ENCODE measurements at regions not wholly inside any gene's neighbourhood (a gene's known extent, or its start where the extent isn't known, plus 50 kb on each side); places are given as distances from the start of the nearest gene placed in this dataset.

DNA sequence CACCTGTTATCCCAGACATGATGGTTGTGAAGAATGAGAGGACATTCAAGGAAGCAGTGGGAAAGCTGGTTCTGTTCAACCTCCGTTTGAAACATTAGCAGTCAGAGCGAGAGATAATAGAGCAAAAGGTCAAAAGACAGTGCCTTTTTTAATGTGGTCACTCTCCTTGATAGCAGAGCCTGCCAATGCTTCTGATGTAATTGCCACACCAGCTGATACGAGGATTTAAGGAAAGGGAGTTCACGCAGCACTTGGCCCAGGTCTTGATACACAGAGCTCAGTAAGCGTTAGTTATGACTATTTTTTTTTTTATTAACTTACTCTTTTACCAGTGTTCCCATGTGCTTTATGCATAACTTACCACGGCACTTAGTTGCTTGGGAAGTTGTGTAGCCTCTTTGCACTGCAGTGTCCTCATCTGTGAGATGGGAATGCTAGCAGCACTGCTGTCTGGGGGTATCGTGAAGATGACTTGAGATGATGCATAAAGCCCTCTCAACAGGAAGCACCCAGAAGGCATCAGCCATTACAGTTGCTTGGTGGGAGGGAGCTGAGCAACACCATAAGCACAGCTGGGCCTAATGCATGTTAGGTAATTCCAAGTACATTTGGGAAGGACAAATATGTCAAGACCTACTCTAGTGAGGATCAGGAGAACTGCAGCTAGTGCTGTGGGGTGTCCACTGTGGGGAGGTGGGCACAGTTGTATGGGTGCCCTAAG, 123.3 kb upstream of the RASGRP1 start:
- in situ Hi-C loops (cut with MboI; ENCODE audit: low sequenced_read_pairs in 4 of 4) (loop anchor here in 3 of 4 donors (10.0 to 25.0 kb wide), 3 partner anchors 123 to 701 kb away; partner anchors contain the start of gene RASGRP1 (in 1 of the 3)), intact Hi-C loops (cut with DNase I; ENCODE audit: low total_unique reads) (loop anchor here (10.0 kb wide), 1 partner anchor 123 kb away; the partner anchor contains the start of gene RASGRP1)
- Histone ChIP-seq H3K4me1 (no peaks in the 10 kb centered on the region), H3K4me3 (no peak overlapping the region), H3K27me3 (no peaks in the 10 kb centered on the region), H3K27ac (no peak overlapping the region), H3K36me3 (no peaks in the 10 kb centered on the region), H3K9me3 (no peaks in the 10 kb centered on the region)
- DNase-seq (no peak), ATAC-seq (no peak)
- TF ChIP-seq POLR2A (IDR thresholded peaks at IDR 0.05) (no peak), CTCF (IDR thresholded peaks at IDR 0.05 in 4 of 5, conservative IDR thresholded peaks at IDR 0.05 in 1 of 5) (no peak)

DNA sequence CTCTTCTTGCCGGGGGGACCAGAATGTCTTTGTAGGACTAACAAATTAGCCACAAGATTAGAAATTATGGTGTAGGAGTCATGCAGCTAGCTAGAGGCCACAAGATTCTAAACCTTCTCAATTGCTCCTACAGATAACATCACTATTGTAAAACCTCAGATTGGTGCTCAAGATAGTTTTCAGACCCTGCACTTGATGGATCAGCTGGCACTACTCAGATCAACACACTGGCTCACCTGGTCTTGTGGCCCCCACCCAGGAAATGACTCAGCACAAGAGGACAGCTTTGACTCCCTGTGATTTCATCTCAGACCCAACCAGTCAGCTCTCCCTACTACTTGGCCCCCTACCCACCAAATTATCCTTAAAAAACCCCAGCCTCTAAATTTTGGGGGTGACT, 124.1 kb upstream of the RASGRP1 start:
- no peak overlapping the region for H3K27ac ChIP-seq
- ATAC-seq, result no peak
- H3K4me1 ChIP-seq, result no peaks in the 10 kb centered on the region
- H3K9me3 ChIP-seq, result no peaks in the 10 kb centered on the region
- intact Hi-C loops (cut with DNase I; ENCODE audit: low total_unique reads), result loop anchor here (10.0 kb wide), 1 partner anchor 124 kb away; the partner anchor contains the start of gene RASGRP1
- no peaks in the 10 kb centered on the region for H3K27me3 ChIP-seq
- TF ChIP-seq CTCF (IDR thresholded peaks at IDR 0.05 in 4 of 5, conservative IDR thresholded peaks at IDR 0.05 in 1 of 5) (no peak), POLR2A (IDR thresholded peaks at IDR 0.05) (no peak)
- H3K36me3 ChIP-seq, result no peaks in the 10 kb centered on the region
- in situ Hi-C loops (cut with MboI; ENCODE audit: low sequenced_read_pairs in 4 of 4), result loop anchor here in 3 of 4 donors (10.0 to 25.0 kb wide), 3 partner anchors 124 to 701 kb away; partner anchors contain the start of gene RASGRP1 (in 1 of the 3)
- no peak for DNase-seq
- H3K4me3 ChIP-seq, result no peak overlapping the region

GRCh38 chr15:38689522-38689921, 124.9 kb upstream of the RASGRP1 start:
- ATAC-seq (no peak), DNase-seq (no peak)
- Histone ChIP-seq H3K36me3 (no peaks in the 10 kb centered on the region), H3K9me3 (no peaks in the 10 kb centered on the region), H3K27ac (no peak overlapping the region), H3K27me3 (no peaks in the 10 kb centered on the region), H3K4me3 (no peak overlapping the region), H3K4me1 (no peaks in the 10 kb centered on the region)
- TF ChIP-seq CTCF (IDR thresholded peaks at IDR 0.05 in 4 of 5, conservative IDR thresholded peaks at IDR 0.05 in 1 of 5) (no peak), POLR2A (IDR thresholded peaks at IDR 0.05) (no peak)
- in situ Hi-C loops (cut with MboI; ENCODE audit: low sequenced_read_pairs in 4 of 4), result loop anchor here in 3 of 4 donors (10.0 to 25.0 kb wide), 3 partner anchors 125 to 702 kb away; partner anchors contain the start of gene RASGRP1 (in 1 of the 3)
- intact Hi-C loops (cut with DNase I; ENCODE audit: low total_unique reads), result loop anchor here (10.0 kb wide), 1 partner anchor 125 kb away; the partner anchor contains the start of gene RASGRP1

GRCh38 chr15:38690216-38690615, 125.6 kb upstream of the RASGRP1 start:
- no peaks in the 10 kb centered on the region for H3K9me3 ChIP-seq
- no peak for DNase-seq
- no peaks in the 10 kb centered on the region for H3K4me1 ChIP-seq
- no peak for ATAC-seq
- H3K4me3 ChIP-seq, result no peak overlapping the region
- no peaks in the 10 kb centered on the region for H3K36me3 ChIP-seq
- no peak overlapping the region for H3K27ac ChIP-seq
- intact Hi-C loops (cut with DNase I; ENCODE audit: low total_unique reads), result no loop called here
- H3K27me3 ChIP-seq, result no peaks in the 10 kb centered on the region
- TF ChIP-seq CTCF (IDR thresholded peaks at IDR 0.05 in 4 of 5, conservative IDR thresholded peaks at IDR 0.05 in 1 of 5), result no peak
- no peak for TF ChIP-seq POLR2A (IDR thresholded peaks at IDR 0.05)
- in situ Hi-C loops (cut with MboI; ENCODE audit: low sequenced_read_pairs in 4 of 4), result loop anchor here in 3 of 4 donors (5.0 to 25.0 kb wide), 5 partner anchors 245 to 703 kb away; no protein-coding TSS in a partner anchor
